RPMI8226 (cell line): ENCODE measurements at regions not wholly inside any gene's neighbourhood (a gene's known extent, or its start where the extent isn't known, plus 50 kb on each side); places are given as distances from the start of the nearest gene placed in this dataset.
"Not testable (repeated sequence)": the region's sequence is repeated elsewhere in the genome, so short reads cannot be mapped to it uniquely, and the experiment has no call there.

ENCODE experiments used
- DNase-seq: peaks from one replicate; pipeline ENCODE4 v3.0.0-alpha.2; 2015

- no peak for DNase-seq
Measured at GRCh38 chr13:90577726-90578125, 769.8 kb upstream of the MIR17HG start.

GRCh38 chr13:90585392-90585791 is 762.1 kb upstream of the MIR17HG start:
- no peak for DNase-seq

- no peak for DNase-seq
Measured at GRCh38 chr13:90591260-90591926, 756.1 kb upstream of the MIR17HG start.

GRCh38 chr13:90591927-90592268 is 755.6 kb upstream of the MIR17HG start:
- DNase-seq: no peak

GRCh38 chr13:90592943-90593342 is 754.5 kb upstream of the MIR17HG start:
- DNase-seq: no peak

GRCh38 chr13:90594681-90595080 is 752.8 kb upstream of the MIR17HG start:
- DNase-seq: no peak

- DNase-seq: no peak
Measured at GRCh38 chr13:90605664-90606063, 741.8 kb upstream of the MIR17HG start.

GRCh38 chr13:90606921-90607320 is 740.6 kb upstream of the MIR17HG start:
- DNase-seq: not testable (repeated sequence)

GRCh38 chr13:90612391-90612790 is 735.1 kb upstream of the MIR17HG start:
- no peak for DNase-seq

- no peak for DNase-seq
Measured at GRCh38 chr13:90613076-90613795, 734.3 kb upstream of the MIR17HG start.

- no peak for DNase-seq
Measured at GRCh38 chr13:90615236-90615635, 732.3 kb upstream of the MIR17HG start.

GRCh38 chr13:90615767-90616166 is 731.7 kb upstream of the MIR17HG start:
- no peak for DNase-seq

- peak; percentile 10 for DNase-seq
Measured at GRCh38 chr13:90618133-90618532, 729.4 kb upstream of the MIR17HG start.

GRCh38 chr13:90622541-90622940 is 724.9 kb upstream of the MIR17HG start:
- DNase-seq: no peak

- no peak for DNase-seq
Measured at GRCh38 chr13:90623318-90624011, 724.0 kb upstream of the MIR17HG start.

- no peak for DNase-seq
Measured at GRCh38 chr13:90627813-90628212, 719.7 kb upstream of the MIR17HG start.

- DNase-seq: no peak
Measured at GRCh38 chr13:90628471-90628870, 719.0 kb upstream of the MIR17HG start.

GRCh38 chr13:90630716-90631115 is 716.8 kb upstream of the MIR17HG start:
- DNase-seq: no peak

GRCh38 chr13:90632184-90632583 is 715.3 kb upstream of the MIR17HG start:
- DNase-seq: no peak

GRCh38 chr13:90633849-90634248 is 713.6 kb upstream of the MIR17HG start:
- no peak for DNase-seq

GRCh38 chr13:90640976-90641375 is 706.5 kb upstream of the MIR17HG start:
- DNase-seq: no peak

GRCh38 chr13:90641884-90642283 is 705.6 kb upstream of the MIR17HG start:
- no peak for DNase-seq

GRCh38 chr13:90645582-90645981 is 701.9 kb upstream of the MIR17HG start:
- DNase-seq: no peak

GRCh38 chr13:90648497-90648896 is 699.0 kb upstream of the MIR17HG start:
- no peak for DNase-seq
